Heart left ventricle (tissue), 16 donors: ENCODE measurements at regions not wholly inside any gene's neighbourhood (a gene's known extent, or its start where the extent isn't known, plus 50 kb on each side); places are given as distances from the start of the nearest gene placed in this dataset.

Source experiments
- ATAC-seq, 4 donors: fragments of 200-7000 bp; cut with Tn5 transposase; one replicate each; pipeline ENCODE4 v1.9.1; 2020 to 2022; ENCODE audit warnings: moderate library complexity in 4 of 4, mild to moderate bottlenecking in 3 of 4, moderate number of reproducible peaks in 1 of 4
- DNase-seq, 5 donors: peaks; one replicate each; pipeline ENCODE4 v3.0.0-alpha.2; 2020
- H3K27ac ChIP-seq, 12 donors: fragments of 200-600 bp; sonication (generic) in 4 of 12; one replicate each; pipeline versions ENCODE4 v1.5.0 to v1.8.0; 2016 to 2022; ENCODE audit warnings: mild to moderate bottlenecking in 2 of 12
- H3K27me3 ChIP-seq, 9 donors: fragments of 200-600 bp; sonication (generic) in 2 of 9; one replicate each; pipeline versions ENCODE4 v1.5.1 to v1.8.0; 2016 to 2022; ENCODE audit warnings: mild to moderate bottlenecking in 3 of 9
- H3K36me3 ChIP-seq, 9 donors: fragments of 200-600 bp; sonication (generic) in 2 of 9; one replicate each; pipeline versions ENCODE4 v1.5.0 to v1.8.0; 2018 to 2022; ENCODE audit warnings: mild to moderate bottlenecking in 2 of 9
- H3K4me1 ChIP-seq, 12 donors: fragments of 200-600 bp; sonication (generic) in 4 of 12; one replicate each; pipeline versions ENCODE4 v1.5.0 to v1.8.0; 2016 to 2022; ENCODE audit warnings: mild to moderate bottlenecking in 3 of 12
- H3K4me3 ChIP-seq, 12 donors: fragments of 200-600 bp; sonication (generic) in 4 of 12; one replicate each; pipeline versions ENCODE4 v1.5.0 to v1.8.0; 2017 to 2022; ENCODE audit warnings: mild to moderate bottlenecking in 9 of 12, moderate library complexity in 4 of 12
- H3K9me3 ChIP-seq, 12 donors: fragments of 200-600 bp; sonication (generic) in 4 of 12; one replicate each; pipeline versions ENCODE4 v1.5.0 to v1.8.0; 2016 to 2022; ENCODE audit warnings: mild to moderate bottlenecking in 1 of 12
- CTCF ChIP-seq, 12 donors: fragments of 200-600 bp; sonication (generic) in 4 of 12; IDR thresholded peaks; one replicate each; pipeline versions ENCODE4 v1.5.0 to v1.8.0; 2018 to 2022; ENCODE audit warnings: antibody characterized with exemption in 12 of 12, mild to moderate bottlenecking in 5 of 12
- POLR2A ChIP-seq, 2 donors: fragments of 450-650 bp; IDR thresholded peaks; one replicate each; pipeline ENCODE4 v1.6.1; 2017; ENCODE audit warnings: antibody characterized with exemption in 2 of 2, mild to moderate bottlenecking in 2 of 2, moderate library complexity in 2 of 2
- WGBS, 4 donors: extraction: QIAGEN DNeasy Blood & Tissue Kit in 2 of 4; methylation state at CpG; one replicate each; pipeline versions ENCODE4 v1.1.5 to v1.1.7; 2013 to 2018; 5-methylcytosine and 5-hydroxymethylcytosine counted together
- intact Hi-C, 10 donors: fragments of 100-400 bp; cut with DNase I; formaldehyde crosslinking; loops; one replicate each; pipeline versions ENCODE4 v1.11.1 to v1.14.2; 2022
- donor health status: ischemic (EF 13 %, LVEDD 7.1; RV severe dilation, severe dysfunction).
- donor health status: healthy with polysubstance abuse.
- donor health status: DM: no; HTN: yes; CAD: no.
- donor health status: DM: no; HTN: no; CAD: no.
- donor health status: ischemic (EF 25% LVEDD 6.9; RV normal size, moderate dysfunction).
- donor health status: ischemic (EF 25% LVEDD 5.7; RV mildly dilated, moderate dysfunction).
- donor health status: healthy.
- donor health status: DM: yes; HTN: yes; CAD: no.
- donor health status: ischemic (EF 35%, LVEDD 5.7; RV mildly dilated, moderate dysfunction).
- donor health status: nonischemic (EF 11% LVEDD 7.7; RV severe dilation, severe dysfunction).
- donor health status: DM: yes; HTN: yes; CAD: no.
- donor health status: PGD.
- donor health status: ischemic (EF 29% LVEDD 5.4; RV normal size, mild dysfunction).
- donor health status: nonischemic (EF 23%, LVEDD 6.1; RV moderate dilation, normal function).

GRCh38 chr7:136502162-136502561 lies 366.3 kb upstream of the CHRM2 start:
- TF ChIP-seq POLR2A (IDR thresholded peaks at IDR 0.05): no peak
- no peak for TF ChIP-seq CTCF (IDR thresholded peaks at IDR 0.05)

GRCh38 chr7:136501151-136501550 lies 367.3 kb upstream of the CHRM2 start:
- no peaks in the 10 kb centered on the region for H3K4me1 ChIP-seq
- H3K27ac ChIP-seq: no peak overlapping the region
- 79 to 86% (median 83%) methylated on average over 3 of the region's 3 CpGs for WGBS, 4 donors
- no peak overlapping the region for H3K4me3 ChIP-seq
- no peaks in the 10 kb centered on the region for H3K36me3 ChIP-seq
- intact Hi-C loops: no loop called here
- DNase-seq (no peak), ATAC-seq (no peak)
- no peaks in the 10 kb centered on the region for H3K27me3 ChIP-seq
- no peak for TF ChIP-seq POLR2A (IDR thresholded peaks at IDR 0.05)
- no peak for TF ChIP-seq CTCF (IDR thresholded peaks at IDR 0.05)
- H3K9me3 ChIP-seq: peaks cover 0 to 5% (median 0%) of the 10 kb centered on the region in 12 donors

More at GRCh38 chr7:136502162-136502561, 366.3 kb upstream of the CHRM2 start:
- Histone ChIP-seq H3K4me3 (no peak overlapping the region), H3K4me1 (no peaks in the 10 kb centered on the region), H3K36me3 (no peaks in the 10 kb centered on the region), H3K27me3 (no peaks in the 10 kb centered on the region), H3K9me3 (peaks cover 0 to 5% (median 0%) of the 10 kb centered on the region in 12 donors), H3K27ac (no peak overlapping the region)
- no peak for DNase-seq
- ATAC-seq: no peak
- 54 to 72% (median 57%) methylated on average over 1 of the region's 1 CpG for WGBS, 4 donors
- intact Hi-C loops: no loop called here

GRCh38 chr7:136496551-136496950 lies 371.9 kb upstream of the CHRM2 start:
- no peaks in the 10 kb centered on the region for H3K9me3 ChIP-seq
- H3K27ac ChIP-seq: no peak overlapping the region
- H3K4me1 ChIP-seq: no peaks in the 10 kb centered on the region
- DNase-seq (no peak), ATAC-seq (no peak)
- no peaks in the 10 kb centered on the region for H3K36me3 ChIP-seq
- no peak for TF ChIP-seq POLR2A (IDR thresholded peaks at IDR 0.05)
- no peak for TF ChIP-seq CTCF (IDR thresholded peaks at IDR 0.05)
- H3K27me3 ChIP-seq: no peaks in the 10 kb centered on the region
- intact Hi-C loops: no loop called here
- WGBS, 4 donors: 35 to 52% (median 47%) methylated on average over 2 of the region's 2 CpGs
- no peak overlapping the region for H3K4me3 ChIP-seq

- H3K36me3 ChIP-seq: no peaks in the 10 kb centered on the region
- H3K27me3 ChIP-seq: no peaks in the 10 kb centered on the region
- TF ChIP-seq POLR2A (IDR thresholded peaks at IDR 0.05) (no peak), CTCF (IDR thresholded peaks at IDR 0.05) (no peak)
- intact Hi-C loops: no loop called here
- H3K27ac ChIP-seq: no peak overlapping the region
- no peaks in the 10 kb centered on the region for H3K4me1 ChIP-seq
- WGBS, 4 donors: 38 to 71% (median 50%) methylated on average over 2 to 4 of the region's 4 CpGs
- DNase-seq: no peak
- no peaks in the 10 kb centered on the region for H3K9me3 ChIP-seq
- H3K4me3 ChIP-seq: no peak overlapping the region
- no peak for ATAC-seq
Measured at GRCh38 chr7:136495081-136495480, 373.4 kb upstream of the CHRM2 start.
